WERI-Rb-1 (cell line): ENCODE measurements at regions not wholly inside any gene's neighbourhood (a gene's known extent, or its start where the extent isn't known, plus 50 kb on each side); places are given as distances from the start of the nearest gene placed in this dataset.
"Not testable (repeated sequence)": the region's sequence is repeated elsewhere in the genome, so short reads cannot be mapped to it uniquely, and the experiment has no call there.

ENCODE experiments used
- DNase-seq: peaks from one replicate; pipeline ENCODE4 v3.0.0-alpha.2; 2020
- H3K27ac ChIP-seq: fragments of 250-450 bp; sonication (Bioruptor Pico); 2 replicates; pipeline ENCODE4 v1.5.1; 2020; ENCODE audit warnings: mild to moderate bottlenecking, moderate library complexity
- H3K27me3 ChIP-seq: fragments of 250-450 bp; sonication (Bioruptor Pico); 2 replicates; pipeline ENCODE4 v1.5.1; 2021; ENCODE audit warnings: mild to moderate bottlenecking, low read depth, moderate library complexity; ENCODE audit not compliant: insufficient read depth, severe bottlenecking
- H3K36me3 ChIP-seq: fragments of 250-450 bp; sonication (Bioruptor Pico); 2 replicates; pipeline ENCODE4 v1.5.1; 2020; ENCODE audit warnings: mild to moderate bottlenecking, moderate library complexity
- H3K4me3 ChIP-seq: 2 replicates; pipeline ENCODE4 v1.5.1; 2011; ENCODE audit warnings: low read depth, mild to moderate bottlenecking, control low read depth, low read length
- H3K9me3 ChIP-seq: fragments of 250-450 bp; sonication (Bioruptor Pico); 2 replicates; pipeline ENCODE4 v1.5.1; 2021; ENCODE audit warnings: mild to moderate bottlenecking, moderate library complexity; ENCODE audit not compliant: severe bottlenecking
- TF ChIP-seq, protein P1 (sequence below): IDR thresholded peaks from 2 replicates; pipeline ENCODE4 v1.5.1; 2011; ENCODE audit warnings: low read depth, mild to moderate bottlenecking, control low read depth, inconsistent platforms, low read length

DNA sequence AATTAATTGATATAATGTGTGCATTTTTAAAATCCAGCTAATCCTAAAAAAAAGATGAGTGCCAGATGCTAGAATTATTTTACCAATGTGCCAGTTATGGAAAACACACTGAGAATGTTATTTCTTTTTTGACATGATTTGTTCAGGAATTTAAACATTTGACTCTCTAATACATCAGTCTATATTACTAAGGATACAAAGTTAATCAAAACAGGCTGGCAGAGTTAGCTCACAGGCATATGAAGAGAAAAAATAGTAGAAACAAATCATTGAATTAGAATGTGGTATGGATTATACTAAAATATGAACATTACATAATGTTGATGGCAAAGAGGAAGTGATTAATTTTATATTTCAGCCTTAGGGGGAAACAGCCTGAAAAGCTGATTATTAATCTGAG lies 368.3 kb upstream of the GJE1 start:
- TF ChIP-seq, protein P1, sequence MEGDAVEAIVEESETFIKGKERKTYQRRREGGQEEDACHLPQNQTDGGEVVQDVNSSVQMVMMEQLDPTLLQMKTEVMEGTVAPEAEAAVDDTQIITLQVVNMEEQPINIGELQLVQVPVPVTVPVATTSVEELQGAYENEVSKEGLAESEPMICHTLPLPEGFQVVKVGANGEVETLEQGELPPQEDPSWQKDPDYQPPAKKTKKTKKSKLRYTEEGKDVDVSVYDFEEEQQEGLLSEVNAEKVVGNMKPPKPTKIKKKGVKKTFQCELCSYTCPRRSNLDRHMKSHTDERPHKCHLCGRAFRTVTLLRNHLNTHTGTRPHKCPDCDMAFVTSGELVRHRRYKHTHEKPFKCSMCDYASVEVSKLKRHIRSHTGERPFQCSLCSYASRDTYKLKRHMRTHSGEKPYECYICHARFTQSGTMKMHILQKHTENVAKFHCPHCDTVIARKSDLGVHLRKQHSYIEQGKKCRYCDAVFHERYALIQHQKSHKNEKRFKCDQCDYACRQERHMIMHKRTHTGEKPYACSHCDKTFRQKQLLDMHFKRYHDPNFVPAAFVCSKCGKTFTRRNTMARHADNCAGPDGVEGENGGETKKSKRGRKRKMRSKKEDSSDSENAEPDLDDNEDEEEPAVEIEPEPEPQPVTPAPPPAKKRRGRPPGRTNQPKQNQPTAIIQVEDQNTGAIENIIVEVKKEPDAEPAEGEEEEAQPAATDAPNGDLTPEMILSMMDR: no peak
- no peak overlapping the region for H3K27ac ChIP-seq

DNA sequence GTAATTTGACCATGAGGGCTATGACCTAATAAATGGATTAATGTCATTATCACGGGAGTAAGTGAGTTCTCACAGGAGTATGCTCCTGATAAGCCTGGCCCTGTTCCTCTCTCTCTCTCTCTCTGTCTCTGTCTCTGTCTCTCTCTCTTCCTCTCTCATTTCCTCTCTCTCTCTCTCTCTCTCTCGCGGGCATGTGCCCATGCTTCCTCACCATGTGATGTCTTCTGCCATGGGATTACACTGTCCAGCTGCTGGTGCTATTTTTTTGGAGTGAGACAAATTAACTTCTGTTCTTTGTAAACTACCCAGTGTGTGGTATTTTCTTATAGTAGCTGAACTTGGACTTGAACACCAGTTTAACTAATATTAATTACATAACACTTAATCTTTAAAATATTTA lies 374.3 kb upstream of the GJE1 start:
- TF ChIP-seq, protein P1: no peak
- Histone ChIP-seq H3K36me3 (no peaks in the 10 kb centered on the region), H3K9me3 (no peaks in the 10 kb centered on the region), H3K27me3 (no peaks in the 10 kb centered on the region), H3K27ac (no peak overlapping the region), H3K4me3 (no peak overlapping the region)
- DNase-seq: no peak

More for the DNA sequence above, 368.3 kb upstream of the GJE1 start:
- Histone ChIP-seq H3K9me3 (no peaks in the 10 kb centered on the region), H3K36me3 (no peaks in the 10 kb centered on the region), H3K27me3 (no peaks in the 10 kb centered on the region), H3K4me3 (no peak overlapping the region)
- DNase-seq: no peak

DNA sequence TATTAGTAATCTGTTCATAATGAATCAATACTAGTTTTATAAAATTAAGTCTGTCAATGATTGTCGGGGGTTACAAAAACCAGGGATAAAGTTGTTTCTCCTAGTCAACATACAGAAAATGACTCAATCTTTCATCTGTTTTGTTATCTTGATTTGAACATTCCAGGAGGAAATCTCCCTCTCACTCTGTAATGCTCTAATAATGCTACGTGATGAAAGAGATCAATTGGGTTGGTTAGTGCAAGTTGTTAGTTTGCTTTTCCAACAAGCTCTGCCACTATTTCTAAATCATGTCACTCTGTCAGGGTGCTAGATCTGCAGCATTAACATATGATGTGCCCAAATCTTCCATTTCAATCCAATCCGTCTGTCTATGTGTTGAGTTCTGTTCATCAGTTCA lies 379.5 kb upstream of the GJE1 start:
- Histone ChIP-seq H3K27me3 (no peaks in the 10 kb centered on the region), H3K36me3 (no peaks in the 10 kb centered on the region), H3K4me3 (no peak overlapping the region), H3K9me3 (no peaks in the 10 kb centered on the region), H3K27ac (no peak overlapping the region)
- no peak for DNase-seq
- TF ChIP-seq, protein P1: no peak

DNA sequence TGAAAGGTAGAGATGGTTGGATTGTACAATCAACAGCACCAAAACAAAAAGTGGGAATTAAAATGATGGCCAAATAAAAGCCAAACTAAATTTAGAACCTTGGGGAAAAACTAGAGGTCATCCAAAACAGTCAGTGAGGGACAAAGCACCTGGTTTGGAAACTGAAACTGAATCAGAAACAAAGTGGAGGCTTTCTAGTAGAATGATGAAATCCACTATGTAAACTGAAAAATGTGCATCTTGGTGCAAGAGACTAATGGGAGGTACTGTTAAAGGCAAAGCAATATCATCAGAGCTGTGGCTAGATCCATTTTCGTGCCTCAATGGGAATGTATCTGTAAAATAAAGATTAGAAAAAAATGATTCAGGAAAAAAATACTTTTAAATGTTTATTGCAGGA lies 380.0 kb upstream of the GJE1 start:
- no peaks in the 10 kb centered on the region for H3K27me3 ChIP-seq
- no peak for DNase-seq
- H3K9me3 ChIP-seq: no peaks in the 10 kb centered on the region
- H3K4me3 ChIP-seq: no peak overlapping the region
- TF ChIP-seq, protein P1: no peak
- no peaks in the 10 kb centered on the region for H3K36me3 ChIP-seq
- H3K27ac ChIP-seq: no peak overlapping the region

DNA sequence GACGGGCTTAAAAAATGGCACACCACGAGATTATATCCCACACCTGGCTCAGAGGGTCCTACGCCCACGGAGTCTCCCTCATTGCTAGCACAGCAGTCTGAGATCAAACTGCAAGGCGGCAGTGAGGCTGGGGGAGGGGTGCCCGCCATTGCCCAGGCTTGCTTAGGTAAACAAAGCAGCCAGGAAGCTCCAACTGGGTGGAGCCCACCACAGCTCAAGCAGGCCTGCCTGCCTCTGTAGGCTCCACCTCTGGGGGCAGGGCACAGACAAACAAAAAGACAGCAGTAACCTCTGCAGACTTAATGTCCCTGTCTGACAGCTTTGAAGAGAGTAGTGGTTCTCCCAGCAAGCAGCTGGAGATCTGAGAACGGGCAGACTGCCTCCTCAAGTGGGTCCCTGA lies 386.4 kb upstream of the GJE1 start:
- H3K9me3 ChIP-seq, H3K27ac ChIP-seq, DNase-seq, H3K4me3 ChIP-seq, H3K27me3 ChIP-seq, H3K36me3 ChIP-seq: not testable (repeated sequence)

DNA sequence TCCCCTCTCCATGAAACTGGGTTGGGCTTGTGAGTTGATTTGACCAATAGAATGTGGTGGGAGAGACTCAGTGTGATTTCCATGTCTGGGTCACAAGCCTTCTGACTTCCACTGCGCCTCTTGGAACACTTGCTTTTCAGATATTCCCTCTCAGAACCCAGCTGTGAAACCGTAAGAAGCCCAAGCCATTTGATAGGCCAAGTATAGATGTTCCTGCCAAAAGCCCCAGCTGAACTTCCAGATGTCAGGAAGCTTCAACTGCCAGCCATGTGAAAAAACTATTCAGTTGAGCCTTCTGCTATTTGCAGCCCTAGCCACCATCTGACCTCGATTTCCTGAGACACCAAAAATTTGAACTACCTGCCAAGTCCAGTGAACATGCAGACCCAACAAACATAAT lies 387.8 kb upstream of the GJE1 start:
- H3K27me3 ChIP-seq: no peaks in the 10 kb centered on the region
- DNase-seq: no peak
- no peaks in the 10 kb centered on the region for H3K9me3 ChIP-seq
- H3K36me3 ChIP-seq: no peaks in the 10 kb centered on the region
- TF ChIP-seq, protein P1: no peak
- H3K4me3 ChIP-seq: no peak overlapping the region
- H3K27ac ChIP-seq: no peak overlapping the region
